ENCODE measurements at regions not wholly inside any gene's neighbourhood (a gene's known extent, or its start where the extent isn't known, plus 50 kb on each side); places are given as distances from the start of the nearest gene placed in this dataset.

- TF ChIP-seq, protein P1, sequence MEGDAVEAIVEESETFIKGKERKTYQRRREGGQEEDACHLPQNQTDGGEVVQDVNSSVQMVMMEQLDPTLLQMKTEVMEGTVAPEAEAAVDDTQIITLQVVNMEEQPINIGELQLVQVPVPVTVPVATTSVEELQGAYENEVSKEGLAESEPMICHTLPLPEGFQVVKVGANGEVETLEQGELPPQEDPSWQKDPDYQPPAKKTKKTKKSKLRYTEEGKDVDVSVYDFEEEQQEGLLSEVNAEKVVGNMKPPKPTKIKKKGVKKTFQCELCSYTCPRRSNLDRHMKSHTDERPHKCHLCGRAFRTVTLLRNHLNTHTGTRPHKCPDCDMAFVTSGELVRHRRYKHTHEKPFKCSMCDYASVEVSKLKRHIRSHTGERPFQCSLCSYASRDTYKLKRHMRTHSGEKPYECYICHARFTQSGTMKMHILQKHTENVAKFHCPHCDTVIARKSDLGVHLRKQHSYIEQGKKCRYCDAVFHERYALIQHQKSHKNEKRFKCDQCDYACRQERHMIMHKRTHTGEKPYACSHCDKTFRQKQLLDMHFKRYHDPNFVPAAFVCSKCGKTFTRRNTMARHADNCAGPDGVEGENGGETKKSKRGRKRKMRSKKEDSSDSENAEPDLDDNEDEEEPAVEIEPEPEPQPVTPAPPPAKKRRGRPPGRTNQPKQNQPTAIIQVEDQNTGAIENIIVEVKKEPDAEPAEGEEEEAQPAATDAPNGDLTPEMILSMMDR (conservative IDR thresholded peaks at IDR 0.05 in 1 of 2, IDR thresholded peaks at IDR 0.05 in 1 of 2; ENCODE audit: extremely low read depth in 1 of 2, insufficient read depth in 1 of 2, low read depth in 1 of 2, low read length in 2 of 2), result no peak
- TF ChIP-seq EZH2 (IDR thresholded peaks at IDR 0.05; ENCODE audit: borderline replicate concordance, low read length), result no peak
Measured at GRCh38 chr6:81655696-81656095, 96.8 kb downstream of the TENT5A start.
